K562 (cell line): ENCODE measurements at regions not wholly inside any gene's neighbourhood (a gene's known extent, or its start where the extent isn't known, plus 50 kb on each side); places are given as distances from the start of the nearest gene placed in this dataset.

Experiments
- ATF7 ChIP-seq: fragments of 450-650 bp; IDR thresholded peaks from 2 replicates; pipeline ENCODE4 v1.7.1; 2014; ENCODE audit warnings: mild to moderate bottlenecking, moderate library complexity
- CREB1 ChIP-seq, 2 experiments: sonication (generic) in 1 of 2; formaldehyde crosslinking in 1 of 2; IDR thresholded peaks; 2 replicates each; pipeline versions ENCODE4 v1.6.1 to v1.8.0; 2012 to 2022; ENCODE audit warnings: inconsistent platforms in 1 of 2, mild to moderate bottlenecking in 1 of 2, missing genetic modification reagents in 1 of 2, moderate library complexity in 1 of 2
- DMBX1 ChIP-seq: fragments of 250-450 bp; sonication (Bioruptor Pico); IDR thresholded peaks from 2 replicates; pipeline ENCODE4 v1.8.0; 2022; ENCODE audit warnings: inconsistent platforms, mild to moderate bottlenecking, moderate library complexity, borderline replicate concordance
- E2F1 ChIP-seq: sonication (generic); formaldehyde crosslinking; IDR thresholded peaks from 2 replicates; pipeline ENCODE4 v1.8.1; 2023; ENCODE audit warnings: mild to moderate bottlenecking, missing genetic modification reagents, moderate library complexity
- HDAC2 ChIP-seq: fragments of 450-650 bp; IDR thresholded peaks from 2 replicates; pipeline ENCODE4 v1.6.1; 2016; ENCODE audit warnings: mild to moderate bottlenecking
- IRF1 ChIP-seq: sonication (generic); formaldehyde crosslinking; IDR thresholded peaks from 2 replicates; pipeline ENCODE4 v1.8.0; 2022; ENCODE audit warnings: missing genetic modification reagents, mild to moderate bottlenecking, borderline replicate concordance
- MAFF ChIP-seq: IDR thresholded peaks from 2 replicates; pipeline ENCODE4 v1.6.1; 2012; ENCODE audit warnings: low read length, improper control_type of control experiment
- NR1H2 ChIP-seq: sonication (generic); formaldehyde crosslinking; IDR thresholded peaks from 2 replicates; pipeline ENCODE4 v1.4.0; 2020; ENCODE audit warnings: mild to moderate bottlenecking, missing genetic modification reagents
- RBM22 ChIP-seq: fragments of 200-400 bp; formaldehyde crosslinking; IDR thresholded peaks from 2 replicates; pipeline ENCODE4 v1.6.1; 2018; ENCODE audit warnings: low read length, low read depth; ENCODE audit not compliant: poor library complexity, severe bottlenecking
- SOX6 ChIP-seq: fragments of 450-650 bp; IDR thresholded peaks from 2 replicates; pipeline ENCODE4 v1.6.1; 2014; ENCODE audit warnings: mild to moderate bottlenecking
- TARDBP ChIP-seq: fragments of 450-650 bp; IDR thresholded peaks from 2 replicates; pipeline ENCODE4 v1.6.1; 2016
- ZBTB1 ChIP-seq: sonication (generic); formaldehyde crosslinking; IDR thresholded peaks from 2 replicates; pipeline ENCODE4 v1.8.1; 2023; ENCODE audit warnings: missing genetic modification reagents, low read depth, mild to moderate bottlenecking, borderline replicate concordance
- ZBTB12 ChIP-seq: fragments of 250-450 bp; sonication (Bioruptor Pico); IDR thresholded peaks from 2 replicates; pipeline ENCODE4 v1.4.0; 2020
- ZNF586 ChIP-seq: fragments of 450-650 bp; formaldehyde crosslinking; conservative IDR thresholded peaks from 2 replicates; pipeline ENCODE4 v1.4.0; 2020; ENCODE audit warnings: mild to moderate bottlenecking, moderate library complexity
- ZNF695 ChIP-seq: fragments of 450-650 bp; formaldehyde crosslinking; IDR thresholded peaks from 2 replicates; pipeline ENCODE4 v1.4.0; 2020; ENCODE audit warnings: mild to moderate bottlenecking, moderate library complexity
- TF ChIP-seq, protein P1 (sequence below), 2 experiments: fragments of 450-650 bp; IDR thresholded peaks; 2 replicates each; pipeline ENCODE4 v1.6.1; 2018; ENCODE audit warnings: mild to moderate bottlenecking in 2 of 2, low read depth in 1 of 2; ENCODE audit not compliant: partially characterized antibody in 2 of 2
- TF ChIP-seq, protein P2 (sequence below): fragments of 200-800 bp; sonication (Bioruptor generic); IDR thresholded peaks from 2 replicates; pipeline ENCODE4 v1.6.1; 2017; ENCODE audit warnings: missing genetic modification characterization, missing compliant biosample characterization

DNA sequence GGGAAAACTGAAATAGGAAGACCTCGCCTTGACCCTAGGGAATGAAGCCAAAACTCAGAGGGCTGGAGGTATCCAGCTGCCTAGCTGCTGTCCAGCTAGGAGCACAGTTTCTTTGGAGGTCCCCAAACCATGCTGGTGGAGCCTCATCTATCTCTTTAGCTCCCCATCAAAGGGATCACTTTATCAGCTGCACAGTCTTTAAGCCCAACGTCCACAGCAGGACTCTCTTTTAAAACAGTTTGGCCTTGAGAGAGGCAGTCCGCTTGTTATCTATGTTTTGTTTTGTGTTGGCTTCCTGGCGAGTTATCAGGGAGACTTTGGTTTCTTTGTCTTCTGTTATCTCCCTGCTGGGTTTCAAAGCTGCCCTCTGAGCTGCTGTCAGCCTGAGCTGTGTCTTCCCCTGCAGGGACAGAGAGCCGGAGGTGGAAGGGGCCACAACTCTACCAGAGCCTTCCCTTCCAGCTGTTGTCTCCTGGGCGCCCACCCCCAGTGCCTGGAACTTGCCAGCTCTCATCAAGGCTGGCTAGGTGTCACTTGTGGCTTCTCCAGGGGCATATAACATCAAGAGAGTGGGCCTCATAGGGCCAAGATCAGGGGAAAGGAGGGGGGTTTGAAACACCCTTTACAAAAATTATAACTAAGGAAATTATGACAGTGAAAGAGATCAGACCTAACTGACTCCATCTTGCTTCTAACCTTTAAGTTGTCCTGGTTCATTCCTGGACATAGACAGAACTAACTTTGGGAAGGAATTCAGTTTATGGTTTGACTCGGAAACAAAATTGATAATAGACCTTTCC is 61.4 kb upstream of the C15orf39 start (continued):
- TF ChIP-seq, protein P1, sequence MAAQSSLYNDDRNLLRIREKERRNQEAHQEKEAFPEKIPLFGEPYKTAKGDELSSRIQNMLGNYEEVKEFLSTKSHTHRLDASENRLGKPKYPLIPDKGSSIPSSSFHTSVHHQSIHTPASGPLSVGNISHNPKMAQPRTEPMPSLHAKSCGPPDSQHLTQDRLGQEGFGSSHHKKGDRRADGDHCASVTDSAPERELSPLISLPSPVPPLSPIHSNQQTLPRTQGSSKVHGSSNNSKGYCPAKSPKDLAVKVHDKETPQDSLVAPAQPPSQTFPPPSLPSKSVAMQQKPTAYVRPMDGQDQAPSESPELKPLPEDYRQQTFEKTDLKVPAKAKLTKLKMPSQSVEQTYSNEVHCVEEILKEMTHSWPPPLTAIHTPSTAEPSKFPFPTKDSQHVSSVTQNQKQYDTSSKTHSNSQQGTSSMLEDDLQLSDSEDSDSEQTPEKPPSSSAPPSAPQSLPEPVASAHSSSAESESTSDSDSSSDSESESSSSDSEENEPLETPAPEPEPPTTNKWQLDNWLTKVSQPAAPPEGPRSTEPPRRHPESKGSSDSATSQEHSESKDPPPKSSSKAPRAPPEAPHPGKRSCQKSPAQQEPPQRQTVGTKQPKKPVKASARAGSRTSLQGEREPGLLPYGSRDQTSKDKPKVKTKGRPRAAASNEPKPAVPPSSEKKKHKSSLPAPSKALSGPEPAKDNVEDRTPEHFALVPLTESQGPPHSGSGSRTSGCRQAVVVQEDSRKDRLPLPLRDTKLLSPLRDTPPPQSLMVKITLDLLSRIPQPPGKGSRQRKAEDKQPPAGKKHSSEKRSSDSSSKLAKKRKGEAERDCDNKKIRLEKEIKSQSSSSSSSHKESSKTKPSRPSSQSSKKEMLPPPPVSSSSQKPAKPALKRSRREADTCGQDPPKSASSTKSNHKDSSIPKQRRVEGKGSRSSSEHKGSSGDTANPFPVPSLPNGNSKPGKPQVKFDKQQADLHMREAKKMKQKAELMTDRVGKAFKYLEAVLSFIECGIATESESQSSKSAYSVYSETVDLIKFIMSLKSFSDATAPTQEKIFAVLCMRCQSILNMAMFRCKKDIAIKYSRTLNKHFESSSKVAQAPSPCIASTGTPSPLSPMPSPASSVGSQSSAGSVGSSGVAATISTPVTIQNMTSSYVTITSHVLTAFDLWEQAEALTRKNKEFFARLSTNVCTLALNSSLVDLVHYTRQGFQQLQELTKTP (IDR thresholded peaks at IDR 0.05; ENCODE audit: low read depth in 1 of 2, partially characterized antibody in 2 of 2) = peak in 1 of 2 experiments; percentile 43
- TF ChIP-seq ZBTB12 = no peak
- TF ChIP-seq RBM22 = no peak
- no peak for TF ChIP-seq ATF7
- no peak for TF ChIP-seq MAFF
- no peak for TF ChIP-seq ZBTB1 (CRISPR knock-in tag)
- TF ChIP-seq, protein P2, sequence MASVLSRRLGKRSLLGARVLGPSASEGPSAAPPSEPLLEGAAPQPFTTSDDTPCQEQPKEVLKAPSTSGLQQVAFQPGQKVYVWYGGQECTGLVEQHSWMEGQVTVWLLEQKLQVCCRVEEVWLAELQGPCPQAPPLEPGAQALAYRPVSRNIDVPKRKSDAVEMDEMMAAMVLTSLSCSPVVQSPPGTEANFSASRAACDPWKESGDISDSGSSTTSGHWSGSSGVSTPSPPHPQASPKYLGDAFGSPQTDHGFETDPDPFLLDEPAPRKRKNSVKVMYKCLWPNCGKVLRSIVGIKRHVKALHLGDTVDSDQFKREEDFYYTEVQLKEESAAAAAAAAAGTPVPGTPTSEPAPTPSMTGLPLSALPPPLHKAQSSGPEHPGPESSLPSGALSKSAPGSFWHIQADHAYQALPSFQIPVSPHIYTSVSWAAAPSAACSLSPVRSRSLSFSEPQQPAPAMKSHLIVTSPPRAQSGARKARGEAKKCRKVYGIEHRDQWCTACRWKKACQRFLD (CRISPR knock-in tag) = peak; percentile 71; the same call in 1 of the 2 replicates
- no peak for TF ChIP-seq NR1H2 (CRISPR knock-in tag)
- TF ChIP-seq DMBX1 = peak; percentile 78; the same call in 1 of the 2 replicates
- no peak for TF ChIP-seq E2F1
- no peak for TF ChIP-seq TARDBP
- TF ChIP-seq CREB1 (IDR thresholded peaks at IDR 0.05) = no peak
- no peak for TF ChIP-seq CREB1 (CRISPR knock-in tag; IDR thresholded peaks at IDR 0.05)
- TF ChIP-seq IRF1 (CRISPR knock-in tag) = no peak
- TF ChIP-seq ZNF695 (CRISPR knock-in tag) = no peak
- no peak for TF ChIP-seq ZNF586 (CRISPR knock-in tag)
- peak; percentile 100 for TF ChIP-seq SOX6
- peak; percentile 80; the same call in 1 of the 2 replicates for TF ChIP-seq HDAC2
